GM19468 (cell line): ENCODE measurements at regions not wholly inside any gene's neighbourhood (a gene's known extent, or its start where the extent isn't known, plus 50 kb on each side); places are given as distances from the start of the nearest gene placed in this dataset.

Experiments used
- ATAC-seq: cut with Tn5 transposase; IDR thresholded peaks from one replicate; pipeline ENCODE4 v1.9.1; 2021; ENCODE audit warnings: mild to moderate bottlenecking, moderate library complexity, moderate number of reproducible peaks; ENCODE audit not compliant: unreplicated experiment; ENCODE audit errors: extremely low read depth

DNA sequence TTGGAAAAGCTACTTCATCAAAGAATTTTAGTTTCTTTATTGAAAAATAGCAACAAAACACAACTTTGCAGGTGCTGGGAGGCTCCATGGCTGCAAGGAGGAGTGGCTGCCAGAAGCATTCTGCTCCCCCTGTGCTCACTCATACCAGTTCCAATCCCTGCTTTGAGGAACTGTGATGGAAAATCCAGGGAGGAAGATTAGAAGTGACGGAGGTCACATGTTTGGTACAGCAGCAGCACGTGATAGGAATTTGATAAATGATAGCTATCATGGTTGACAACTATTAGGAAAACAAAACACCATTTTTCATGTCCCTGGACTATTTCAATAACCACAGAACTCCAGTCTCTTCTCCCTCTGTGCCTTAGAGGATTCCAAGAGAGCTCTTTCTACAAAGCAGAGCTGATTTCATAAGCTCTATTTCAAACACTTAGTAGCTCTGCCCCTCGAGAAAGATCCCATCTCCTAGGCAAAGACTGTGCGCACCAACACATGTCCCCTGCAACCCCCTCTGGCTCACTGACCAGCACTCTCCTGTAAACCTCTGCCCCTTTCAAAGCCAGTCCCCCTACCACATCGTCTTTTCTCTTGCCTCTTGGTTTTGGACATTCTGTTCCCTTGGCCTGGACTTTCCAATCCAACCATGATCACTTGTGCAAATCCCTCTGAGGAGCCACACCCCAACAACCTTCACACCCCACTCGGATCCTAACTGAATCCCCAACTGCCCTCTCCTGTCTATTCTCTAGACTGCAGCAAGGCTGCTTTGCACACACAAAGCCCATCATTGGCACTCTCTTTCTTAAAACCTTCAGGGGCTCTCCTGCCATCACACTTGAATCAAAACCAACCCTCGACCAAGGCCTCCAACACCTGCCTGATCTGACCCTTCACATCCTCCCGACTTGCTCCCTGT is 352.4 kb upstream of the PKDCC start:
- no peak for ATAC-seq

DNA sequence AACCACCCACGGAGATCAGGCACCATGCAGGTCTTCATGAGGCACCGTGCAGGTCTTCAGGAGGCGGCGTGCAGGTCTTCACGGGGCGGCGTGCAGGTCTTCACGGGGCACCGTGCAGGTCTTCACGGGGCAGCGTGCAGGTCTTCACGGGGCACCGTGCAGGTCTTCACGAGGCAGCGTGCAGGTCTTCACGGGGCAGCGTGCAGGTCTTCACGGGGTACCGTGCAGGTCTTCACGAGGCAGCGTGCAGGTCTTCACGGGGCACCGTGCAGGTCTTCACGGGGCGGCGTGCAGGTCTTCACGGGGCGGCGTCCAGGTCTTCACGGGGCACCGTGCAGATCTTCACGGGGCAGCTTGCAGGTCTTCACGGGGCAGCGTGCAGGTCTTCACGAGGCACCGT is 350.4 kb upstream of the PKDCC start:
- no peak for ATAC-seq

DNA sequence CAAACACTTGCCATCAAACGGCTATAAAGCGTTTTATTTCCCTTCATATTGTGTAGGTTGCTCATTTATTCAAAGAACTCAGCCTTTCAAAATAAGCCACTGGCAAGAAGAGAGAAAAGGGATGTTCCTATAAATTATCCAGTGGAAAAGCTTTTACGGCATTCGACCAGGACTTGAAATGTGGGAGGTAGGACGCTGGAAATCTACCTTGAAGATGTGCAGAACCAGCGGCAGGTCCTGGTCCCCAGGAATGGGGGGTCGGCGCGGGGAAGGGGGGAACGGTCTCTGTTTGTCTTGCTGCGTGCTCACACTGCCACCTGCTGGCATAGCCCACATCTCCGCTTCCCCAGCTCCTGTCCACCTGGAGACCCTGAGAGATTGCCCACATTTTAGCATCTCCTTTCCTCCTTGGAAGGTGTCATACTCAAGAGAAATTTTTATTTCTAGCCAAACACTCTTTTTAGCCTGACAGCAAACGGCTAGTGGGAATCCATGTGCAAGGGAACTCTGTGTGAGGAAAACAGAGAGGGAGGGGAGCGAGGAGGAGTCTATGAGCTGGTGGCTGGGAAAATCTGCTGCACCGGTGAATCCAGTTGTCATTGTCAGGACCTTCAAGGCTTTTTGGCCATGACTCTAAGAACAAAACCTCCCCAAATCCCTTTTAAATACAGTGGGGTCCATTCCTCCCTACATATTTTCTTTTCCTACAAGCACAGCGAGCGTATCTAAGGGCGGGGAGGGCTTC is 349.0 kb upstream of the PKDCC start:
- ATAC-seq, result no peak

DNA sequence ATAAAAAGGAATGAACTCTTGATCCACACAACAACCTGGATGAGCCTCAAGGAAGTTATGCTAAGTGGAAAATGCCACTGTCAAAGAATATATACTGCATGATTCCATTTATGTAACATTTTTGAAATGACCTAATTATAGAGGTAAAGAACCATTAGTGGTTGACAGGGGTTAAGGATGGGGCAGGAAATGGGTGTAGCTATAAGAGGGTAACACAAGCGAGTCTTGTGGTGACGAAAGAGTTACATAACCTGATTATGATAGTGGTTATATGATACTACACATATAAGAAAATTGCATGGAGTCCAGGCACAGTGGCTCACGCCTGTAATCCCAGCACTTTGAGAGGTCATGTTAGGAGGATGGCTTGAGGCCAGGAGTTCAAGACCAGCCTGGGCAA is 346.6 kb upstream of the PKDCC start:
- no peak for ATAC-seq

DNA sequence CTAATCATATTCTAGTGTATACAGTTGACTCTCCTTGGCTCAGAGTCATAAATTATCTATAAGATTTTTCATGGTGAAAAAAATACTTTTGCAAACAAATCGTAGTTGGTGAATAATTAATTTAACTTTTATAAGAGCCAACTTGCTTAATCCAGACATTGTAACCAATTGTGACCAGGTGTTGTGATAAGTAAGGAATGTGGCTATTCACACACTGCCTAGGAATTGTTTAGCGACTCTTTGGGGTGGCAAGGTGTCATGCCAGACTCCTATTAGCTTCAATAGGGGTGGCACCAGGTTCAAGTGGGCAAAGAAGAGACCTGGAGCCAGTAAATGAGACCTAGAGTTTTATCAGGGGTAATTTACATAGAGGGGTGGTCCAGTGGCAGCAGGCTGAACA is 344.7 kb upstream of the PKDCC start:
- no peak for ATAC-seq

DNA sequence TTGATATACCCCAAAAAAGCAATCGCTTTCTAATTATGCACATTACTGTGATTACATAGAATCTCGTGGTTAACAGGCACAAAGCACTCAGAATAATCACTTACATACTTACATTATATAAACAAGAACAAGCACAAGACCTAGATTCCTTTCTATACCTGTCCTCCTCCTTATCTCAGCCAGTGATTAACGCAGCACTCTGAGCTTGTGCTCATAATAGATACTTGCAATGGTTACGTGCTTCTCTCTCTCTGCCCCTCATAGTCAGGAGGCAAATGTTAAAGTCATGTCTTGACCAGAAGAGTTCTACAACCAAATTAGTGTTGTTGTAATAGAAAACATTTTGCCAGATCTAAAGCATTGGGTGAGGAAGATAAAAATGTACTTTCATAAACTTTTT is 342.2 kb upstream of the PKDCC start:
- no peak for ATAC-seq

DNA sequence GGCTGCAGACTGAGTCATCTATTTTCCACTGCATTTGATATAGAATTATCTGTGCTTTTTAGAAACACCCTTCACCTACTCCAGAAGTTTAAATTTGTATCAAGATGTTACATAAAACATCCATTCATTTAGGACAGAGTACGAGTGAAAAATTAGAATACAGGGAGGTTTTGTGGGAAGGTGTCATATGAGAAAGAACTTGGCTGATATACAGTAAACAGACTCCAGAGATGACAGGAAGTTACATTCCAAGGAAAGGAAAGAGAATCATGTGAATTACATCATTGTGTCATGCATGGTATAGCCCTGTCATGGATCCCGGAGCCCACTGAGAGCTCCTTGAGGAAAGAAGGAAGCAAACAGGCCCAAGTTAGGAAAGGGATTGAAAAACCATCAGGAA is 341.5 kb upstream of the PKDCC start:
- ATAC-seq, result no peak

DNA sequence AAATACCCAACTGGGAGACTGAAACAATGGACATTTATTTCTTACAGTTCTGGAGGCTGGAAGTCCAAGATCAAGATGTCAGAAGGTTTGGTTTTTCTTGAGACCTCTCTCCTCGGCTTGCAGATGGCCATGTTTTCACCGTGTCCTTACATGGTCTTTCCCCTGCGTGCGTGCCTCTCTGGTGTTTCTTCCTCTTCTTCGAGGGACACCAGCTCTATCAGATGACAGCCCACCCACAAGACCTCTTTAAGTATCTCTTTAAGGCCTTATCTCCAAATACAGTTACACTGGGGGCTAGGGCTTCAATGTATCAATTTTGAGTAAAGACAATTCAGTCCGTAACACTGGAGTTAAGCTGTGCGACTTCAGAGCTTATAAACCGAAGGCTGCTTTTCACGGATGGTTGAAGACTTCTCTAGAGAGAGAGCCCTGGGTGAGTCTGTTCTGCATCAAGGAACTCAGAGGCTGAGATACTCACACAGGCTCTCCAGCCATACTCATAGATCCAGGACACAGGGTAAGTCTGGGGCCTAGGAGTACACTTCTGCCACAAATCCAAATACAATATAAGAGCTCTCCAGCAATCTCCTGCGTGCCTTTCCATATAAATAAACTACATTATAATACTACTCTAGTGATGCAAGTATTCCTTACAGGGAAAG is 339.9 kb upstream of the PKDCC start:
- ATAC-seq, result no peak

DNA sequence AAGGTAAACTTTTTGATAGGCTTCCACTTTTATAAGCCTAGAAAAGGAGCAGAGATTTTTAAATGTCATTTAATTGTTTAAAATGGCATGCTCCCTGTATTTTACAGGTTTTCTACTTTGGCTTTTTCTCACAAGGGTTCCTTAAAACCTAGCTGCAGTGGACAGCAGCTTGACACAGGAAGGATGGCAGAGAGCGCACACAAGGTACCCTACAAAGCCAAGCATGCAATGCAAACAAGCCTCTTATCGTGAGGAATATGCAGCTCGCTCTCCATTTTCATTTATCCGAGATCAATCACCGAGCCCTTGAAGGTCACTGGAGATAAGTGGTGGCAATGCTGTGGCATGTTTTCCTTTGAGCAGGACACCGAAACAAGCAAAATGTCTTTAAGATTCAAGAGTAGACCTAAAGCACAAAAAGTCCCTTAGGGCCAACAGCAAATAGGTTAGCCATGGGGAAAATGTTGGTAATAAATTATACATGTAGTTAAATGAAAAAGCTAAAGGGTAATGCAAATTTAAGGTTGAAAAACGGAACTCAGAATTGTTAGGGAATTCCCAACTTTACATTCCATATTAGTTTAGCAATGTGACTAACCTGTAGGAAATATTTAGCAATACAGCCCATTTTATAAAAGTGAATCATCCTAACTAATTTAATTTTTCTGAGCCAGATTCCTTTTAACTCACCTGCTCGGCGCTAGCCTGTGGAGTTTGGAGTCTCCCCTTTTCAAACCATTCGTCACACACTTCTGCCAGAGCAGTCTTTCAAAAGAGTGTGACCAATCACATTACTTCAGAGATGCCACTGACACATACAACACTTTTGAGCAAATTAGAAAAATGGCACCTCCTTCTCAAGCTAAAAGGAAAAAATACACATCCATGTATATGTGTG is 337.9 kb upstream of the PKDCC start:
- no peak for ATAC-seq

DNA sequence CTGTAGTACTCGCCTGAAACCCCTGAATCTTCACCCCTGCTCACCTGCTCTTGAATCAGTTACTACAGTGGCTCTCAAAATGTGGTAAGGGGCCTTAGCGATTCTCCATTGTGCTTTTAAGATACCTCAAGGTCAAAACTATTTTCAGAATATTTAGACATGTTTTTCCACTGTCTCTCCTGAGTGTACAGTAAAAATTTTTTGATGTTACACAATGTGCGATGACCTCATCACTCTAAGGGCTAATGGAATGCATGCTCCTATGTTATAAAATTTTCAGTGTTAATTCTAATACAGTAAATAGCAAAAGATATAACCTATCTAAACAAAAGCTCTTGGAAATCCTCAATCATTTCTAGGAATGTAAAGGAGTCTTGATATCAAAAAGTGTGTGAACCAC is 336.9 kb upstream of the PKDCC start:
- ATAC-seq, result no peak

DNA sequence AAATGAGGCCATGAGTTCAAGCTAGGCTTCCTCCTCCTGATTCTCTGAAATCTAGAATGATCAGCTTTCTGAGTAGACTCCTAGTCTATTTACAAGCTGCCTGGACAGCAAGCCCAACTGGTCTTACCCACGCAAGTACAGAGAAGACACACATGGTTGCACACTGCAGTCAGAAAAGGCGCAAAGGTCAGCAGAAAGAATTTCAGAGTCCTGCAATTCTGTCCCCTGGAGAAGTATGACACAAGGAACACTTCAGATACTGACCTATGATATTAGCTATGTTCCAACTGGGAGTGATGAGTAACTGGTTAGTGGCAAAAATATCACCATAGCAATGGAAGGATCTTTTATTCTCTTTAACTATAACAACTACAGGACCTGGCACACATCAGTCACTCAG is 336.1 kb upstream of the PKDCC start:
- no peak for ATAC-seq

DNA sequence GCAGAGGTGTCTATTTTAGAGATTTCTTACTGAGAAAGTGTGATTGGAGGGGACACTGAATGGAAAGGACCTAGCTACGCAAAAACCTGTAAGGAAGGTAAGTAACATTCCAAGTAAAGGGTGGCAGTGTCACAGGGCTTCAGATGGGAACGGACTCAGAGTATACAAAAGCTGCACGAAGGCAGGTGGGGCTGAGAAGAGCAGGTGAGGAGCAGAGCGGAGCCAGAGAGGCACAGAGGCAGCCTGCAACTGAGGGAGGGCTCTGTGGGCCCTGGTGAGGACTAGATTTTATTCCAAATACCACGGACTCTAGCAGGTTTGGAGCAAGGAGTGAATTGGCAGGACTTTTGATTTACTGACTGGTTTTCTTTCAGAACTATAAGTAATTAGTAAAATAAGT is 331.3 kb upstream of the PKDCC start:
- ATAC-seq, result no peak

DNA sequence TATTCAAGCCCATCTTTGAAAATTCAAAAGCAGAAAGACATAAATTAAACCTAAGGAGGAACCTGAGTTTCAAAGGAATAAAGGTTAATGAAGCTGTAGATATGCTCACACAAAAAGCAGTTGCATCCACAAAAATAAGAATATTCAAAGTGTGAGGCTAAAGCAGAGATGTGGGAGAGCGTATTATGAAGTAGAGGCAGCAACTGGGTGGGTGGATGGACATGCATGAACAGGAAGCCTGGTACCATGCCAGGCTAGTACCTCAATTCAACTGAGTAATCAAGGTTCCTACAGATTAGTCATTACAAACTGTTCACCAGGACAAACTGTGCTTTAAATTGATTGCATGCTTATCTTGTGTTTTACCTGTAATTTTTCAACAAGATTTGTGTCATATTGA is 330.0 kb upstream of the PKDCC start:
- no peak for ATAC-seq

DNA sequence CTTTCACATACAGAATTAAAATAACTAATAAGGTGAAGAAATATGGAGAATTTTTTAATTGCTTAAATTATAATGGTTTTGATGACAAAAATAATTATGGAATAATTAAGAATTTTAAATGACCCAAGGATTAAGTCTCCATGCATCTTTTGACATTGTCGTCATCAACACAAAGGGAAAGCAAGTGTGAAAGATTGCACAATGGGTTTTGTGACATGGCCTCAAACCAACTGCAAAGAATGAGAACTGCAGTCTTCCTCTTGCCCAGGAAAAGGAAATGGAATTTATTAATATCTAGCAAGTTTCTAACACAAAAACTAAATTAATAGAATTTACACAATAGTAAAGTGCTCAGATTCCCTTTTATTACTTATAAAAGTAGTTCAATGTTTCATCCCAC is 329.1 kb upstream of the PKDCC start:
- ATAC-seq, result no peak

DNA sequence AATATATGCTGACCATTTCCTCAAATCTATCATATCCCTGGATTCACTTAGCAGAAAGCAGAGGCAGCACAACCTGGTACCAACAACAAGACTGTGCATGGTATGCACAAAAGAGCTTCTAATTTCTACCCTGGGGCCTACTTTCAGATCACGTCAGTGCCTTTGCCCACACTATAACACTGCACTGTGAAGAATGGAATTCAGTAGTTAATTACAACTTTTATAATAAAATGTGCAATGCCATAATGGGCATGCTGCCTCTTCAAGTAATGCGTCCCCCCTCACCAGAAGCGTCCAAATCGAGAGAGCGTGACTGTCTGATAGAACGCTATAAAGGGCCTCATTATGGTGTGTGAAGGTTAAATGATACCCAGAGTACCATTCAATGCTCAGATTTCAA is 328.1 kb upstream of the PKDCC start:
- ATAC-seq, result no peak

DNA sequence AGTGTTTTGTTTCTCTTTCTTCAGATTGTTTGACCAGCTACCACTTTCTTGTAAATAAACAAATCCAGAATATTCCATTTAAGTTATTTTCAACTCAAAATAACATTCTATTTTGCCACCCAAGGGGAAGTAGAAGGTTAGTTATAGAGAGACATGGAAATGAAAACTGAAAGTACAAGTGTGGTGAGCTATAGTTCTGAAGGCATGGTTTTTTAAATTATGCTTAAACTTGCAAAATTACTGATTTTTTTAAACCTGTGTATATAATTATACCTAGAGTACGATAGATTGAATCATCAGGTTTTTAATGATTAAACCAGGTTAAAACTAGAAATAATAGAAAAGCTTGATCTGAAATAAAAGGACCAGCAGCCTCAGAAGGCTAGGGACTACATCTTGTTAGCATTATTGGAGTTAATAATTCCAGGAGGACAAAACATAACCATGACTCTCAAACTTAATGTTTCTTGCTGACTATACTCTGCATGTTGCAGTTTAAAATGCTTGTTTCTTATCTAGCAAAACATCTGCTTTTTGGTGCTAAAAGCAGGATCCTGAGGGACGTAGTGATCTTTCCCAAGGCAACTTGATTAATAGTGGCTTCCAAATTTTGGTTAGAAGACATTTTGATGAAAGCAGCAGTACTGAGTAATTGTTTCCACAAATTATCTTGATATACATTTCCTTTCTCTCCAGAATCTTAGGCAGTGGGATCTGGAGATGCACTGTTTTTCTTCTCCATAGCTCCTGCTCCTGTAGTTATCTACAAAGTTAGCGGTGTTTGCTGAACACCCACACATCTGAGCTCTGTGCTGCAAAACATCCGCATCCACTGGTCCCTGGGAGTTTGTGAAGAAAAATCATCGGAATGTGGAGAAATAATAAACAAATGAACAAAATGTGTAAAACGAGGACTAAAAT is 327.2 kb upstream of the PKDCC start:
- peak; percentile 25 for ATAC-seq

DNA sequence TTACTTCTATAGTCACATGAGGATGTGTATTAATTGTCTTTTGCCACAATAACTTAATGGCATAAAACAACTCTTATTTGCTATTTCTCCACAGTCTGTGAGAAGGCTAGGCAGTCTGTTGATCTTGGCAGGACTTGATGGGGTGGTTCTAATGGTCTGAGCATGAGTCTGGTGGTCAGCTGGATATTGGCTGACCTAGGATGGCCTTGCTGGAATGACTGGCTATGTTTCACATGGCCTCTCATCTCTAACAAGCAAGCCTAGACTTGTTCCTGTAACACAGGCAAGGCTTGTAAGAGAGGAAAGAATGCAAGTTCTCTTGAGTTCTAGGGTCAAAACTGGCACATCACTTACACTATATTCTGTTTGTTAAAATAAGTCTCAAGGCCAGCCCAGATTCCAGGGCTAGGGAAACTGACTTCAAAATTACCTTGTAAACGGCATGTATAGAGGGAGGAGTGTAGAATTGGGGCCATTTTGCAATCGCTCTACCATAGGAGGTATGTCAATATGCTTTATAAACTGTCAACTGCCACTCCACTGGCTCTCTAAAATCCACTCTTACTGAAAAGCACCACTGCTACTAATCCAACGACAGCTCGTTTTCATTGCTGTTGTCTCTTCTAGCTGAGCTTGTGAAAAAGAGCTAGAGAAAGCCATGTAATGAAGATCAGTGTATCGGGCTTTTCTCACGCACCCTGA is 325.0 kb upstream of the PKDCC start:
- no peak for ATAC-seq

DNA sequence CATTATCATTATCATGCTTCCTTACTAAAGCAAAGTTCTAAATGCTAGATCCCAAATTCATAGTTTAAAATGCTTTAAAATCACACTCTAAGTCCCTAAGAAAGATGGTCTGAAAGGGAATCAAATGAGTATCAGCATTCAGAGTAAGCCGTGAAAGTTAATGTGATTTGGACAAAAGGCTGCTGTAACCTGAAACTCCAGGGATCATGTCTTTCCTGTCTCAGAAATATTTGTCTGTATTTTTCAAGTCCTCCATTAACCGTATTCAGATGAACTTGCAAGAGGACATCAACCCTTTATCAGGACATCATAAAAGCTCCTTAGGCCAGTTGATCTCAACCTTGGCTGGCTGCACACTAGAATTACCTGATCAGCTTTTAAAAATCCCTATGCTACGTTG is 324.3 kb upstream of the PKDCC start:
- ATAC-seq, result no peak

DNA sequence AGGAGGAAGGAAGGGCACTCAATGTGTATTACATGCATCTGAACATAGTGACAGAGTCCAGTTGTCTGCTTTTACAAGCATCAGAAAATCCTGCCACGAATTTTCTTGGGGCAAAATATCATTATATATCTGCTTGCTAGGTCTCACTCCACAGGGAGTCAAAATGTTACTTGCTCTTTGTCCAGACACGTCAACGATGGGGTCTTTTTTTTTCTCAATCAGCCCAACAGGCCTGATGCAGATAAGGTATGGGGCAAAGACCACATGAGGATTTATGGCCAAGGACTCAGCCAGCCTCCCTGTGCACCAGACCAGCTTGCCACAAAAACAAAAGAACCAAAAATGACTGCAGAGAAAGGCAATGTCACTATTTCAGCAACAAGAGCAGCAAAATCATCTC is 323.4 kb upstream of the PKDCC start:
- no peak for ATAC-seq
